Heart right ventricle (tissue), 16 donors: ENCODE measurements at regions not wholly inside any gene's neighbourhood (a gene's known extent, or its start where the extent isn't known, plus 50 kb on each side); places are given as distances from the start of the nearest gene placed in this dataset.

ENCODE experiments used
- ATAC-seq, 8 donors: fragments of 200-7000 bp; cut with Tn5 transposase; one replicate each; pipeline ENCODE4 v1.9.1; 2020; ENCODE audit warnings: mild to moderate bottlenecking in 8 of 8, moderate library complexity in 8 of 8, moderate number of reproducible peaks in 1 of 8
- DNase-seq, 2 donors: peaks; one replicate each; pipeline ENCODE4 v3.0.0-alpha.2; 2020
- H3K27ac ChIP-seq, 10 donors: fragments of 200-600 bp; sonication (generic) in 2 of 10; one replicate each; pipeline versions ENCODE4 v1.5.0 to v1.8.0; 2020 to 2022; ENCODE audit warnings: mild to moderate bottlenecking in 3 of 10
- H3K27me3 ChIP-seq, 7 donors: fragments of 200-600 bp; one replicate each; pipeline ENCODE4 v1.8.0; 2021 to 2022; ENCODE audit warnings: mild to moderate bottlenecking in 2 of 7
- H3K36me3 ChIP-seq, 9 donors: fragments of 200-600 bp; sonication (generic) in 1 of 9; one replicate each; pipeline versions ENCODE4 v1.5.0 to v1.8.0; 2020 to 2022; ENCODE audit warnings: mild to moderate bottlenecking in 2 of 9
- H3K4me1 ChIP-seq, 9 donors: fragments of 200-600 bp; sonication (generic) in 1 of 9; one replicate each; pipeline versions ENCODE4 v1.5.0 to v1.8.0; 2020 to 2022; ENCODE audit warnings: mild to moderate bottlenecking in 4 of 9
- H3K4me3 ChIP-seq, 10 donors: fragments of 200-600 bp; sonication (generic) in 2 of 10; one replicate each; pipeline versions ENCODE4 v1.5.0 to v1.8.0; 2020 to 2022; ENCODE audit warnings: mild to moderate bottlenecking in 7 of 10, moderate library complexity in 2 of 10
- H3K9me3 ChIP-seq, 11 donors: fragments of 200-600 bp in 10 of 11; sonication (generic) in 2 of 11; one replicate each; pipeline versions ENCODE4 v1.5.0 to v1.8.0; 2013 to 2022; ENCODE audit warnings: mild to moderate bottlenecking in 2 of 11, control low read depth in 1 of 11, moderate library complexity in 1 of 11
- WGBS, 2 donors: extraction: QIAGEN DNeasy Blood & Tissue Kit; methylation state at CpG; one replicate each; pipeline ENCODE4 v1.1.7; 2013; ENCODE audit warnings: inconsistent platforms in 1 of 2; 5-methylcytosine and 5-hydroxymethylcytosine counted together
- intact Hi-C, 10 donors: fragments of 100-400 bp; cut with DNase I; formaldehyde crosslinking; loops; one replicate each; pipeline versions ENCODE4 v1.11.1 to v1.14.2; 2022
- TF ChIP-seq, protein P1 (sequence below), 9 donors: fragments of 200-600 bp; sonication (generic) in 2 of 9; IDR thresholded peaks; one replicate each; pipeline versions ENCODE4 v1.5.0 to v1.8.0; 2021 to 2022; ENCODE audit warnings: antibody characterized with exemption in 9 of 9, mild to moderate bottlenecking in 5 of 9, moderate library complexity in 1 of 9
- donor health status: Arrhythmogenic right ventricular cardiomyopathy.
- donor health status: ischemic (EF 13 %, LVEDD 7.1; RV severe dilation, severe dysfunction).
- donor health status: healthy with polysubstance abuse.
- donor health status: DM: no; HTN: yes; CAD: no.
- donor health status: DM: no; HTN: no; CAD: no.
- donor health status: ischemic (EF 25% LVEDD 6.9; RV normal size, moderate dysfunction).
- donor health status: ischemic (EF 25% LVEDD 5.7; RV mildly dilated, moderate dysfunction).
- donor health status: healthy.
- donor health status: DM: yes; HTN: yes; CAD: no.
- donor health status: Ischemic cardiomyopathy.
- donor health status: ischemic (EF 35%, LVEDD 5.7; RV mildly dilated, moderate dysfunction).
- donor health status: nonischemic (EF 11% LVEDD 7.7; RV severe dilation, severe dysfunction).
- donor health status: DM: yes; HTN: yes; CAD: no.
- donor health status: PGD.
- donor health status: ischemic (EF 29% LVEDD 5.4; RV normal size, mild dysfunction).
- donor health status: nonischemic (EF 23%, LVEDD 6.1; RV moderate dilation, normal function).

DNA sequence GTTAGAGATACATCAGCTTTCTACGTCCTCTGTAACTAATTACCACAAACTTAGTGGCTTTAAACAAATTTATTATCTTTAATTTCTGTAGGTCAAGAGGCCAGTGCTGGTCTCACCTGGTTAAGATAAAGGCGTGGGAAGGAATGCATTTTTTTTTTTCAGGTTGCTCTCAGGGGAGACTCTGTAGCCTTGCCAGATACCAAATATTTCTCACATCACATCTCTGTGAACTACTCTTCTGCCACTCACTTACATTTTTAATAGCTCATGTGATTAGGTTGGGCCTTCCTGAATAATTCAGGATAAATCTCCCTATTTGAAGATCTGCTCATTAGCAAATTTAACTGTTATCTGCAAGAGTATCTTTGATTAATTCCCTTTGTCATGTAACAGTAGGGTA lies 214.6 kb downstream of the CBLN2 start:
- intact Hi-C loops, result no loop called here
- no peak overlapping the region for H3K4me3 ChIP-seq
- no peaks in the 10 kb centered on the region for H3K36me3 ChIP-seq
- TF ChIP-seq, protein P1, sequence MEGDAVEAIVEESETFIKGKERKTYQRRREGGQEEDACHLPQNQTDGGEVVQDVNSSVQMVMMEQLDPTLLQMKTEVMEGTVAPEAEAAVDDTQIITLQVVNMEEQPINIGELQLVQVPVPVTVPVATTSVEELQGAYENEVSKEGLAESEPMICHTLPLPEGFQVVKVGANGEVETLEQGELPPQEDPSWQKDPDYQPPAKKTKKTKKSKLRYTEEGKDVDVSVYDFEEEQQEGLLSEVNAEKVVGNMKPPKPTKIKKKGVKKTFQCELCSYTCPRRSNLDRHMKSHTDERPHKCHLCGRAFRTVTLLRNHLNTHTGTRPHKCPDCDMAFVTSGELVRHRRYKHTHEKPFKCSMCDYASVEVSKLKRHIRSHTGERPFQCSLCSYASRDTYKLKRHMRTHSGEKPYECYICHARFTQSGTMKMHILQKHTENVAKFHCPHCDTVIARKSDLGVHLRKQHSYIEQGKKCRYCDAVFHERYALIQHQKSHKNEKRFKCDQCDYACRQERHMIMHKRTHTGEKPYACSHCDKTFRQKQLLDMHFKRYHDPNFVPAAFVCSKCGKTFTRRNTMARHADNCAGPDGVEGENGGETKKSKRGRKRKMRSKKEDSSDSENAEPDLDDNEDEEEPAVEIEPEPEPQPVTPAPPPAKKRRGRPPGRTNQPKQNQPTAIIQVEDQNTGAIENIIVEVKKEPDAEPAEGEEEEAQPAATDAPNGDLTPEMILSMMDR (IDR thresholded peaks at IDR 0.05), result no peak
- H3K27me3 ChIP-seq, result no peaks in the 10 kb centered on the region
- 49 to 53% methylated on average over 2 of the region's 2 CpGs for WGBS, 2 donors
- H3K27ac ChIP-seq, result no peak overlapping the region
- DNase-seq (no peak), ATAC-seq (no peak)
- H3K4me1 ChIP-seq, result no peaks in the 10 kb centered on the region
- peaks cover 0 to 6% (median 0%) of the 10 kb centered on the region in 11 donors for H3K9me3 ChIP-seq

DNA sequence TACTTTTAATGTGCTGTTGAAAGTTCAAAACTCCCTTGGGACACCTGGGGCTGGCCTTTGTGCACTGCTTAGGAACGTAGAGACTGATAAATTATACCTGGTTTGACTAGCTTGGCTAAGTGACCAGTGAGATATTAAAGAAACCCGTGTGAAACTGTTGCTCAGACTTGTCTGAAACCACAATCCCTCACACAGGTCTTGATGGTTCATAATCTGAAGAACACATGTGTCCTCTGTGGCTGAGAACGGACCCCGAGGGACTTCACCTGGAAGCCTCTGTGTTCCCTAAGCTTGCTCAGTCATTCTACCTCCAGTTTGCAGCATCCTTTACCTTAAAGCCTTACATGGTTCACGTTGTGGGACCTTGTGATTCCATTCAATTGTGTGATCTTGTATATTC lies 218.8 kb downstream of the CBLN2 start:
- H3K27ac ChIP-seq, result no peak overlapping the region
- intact Hi-C loops, result no loop called here
- no peaks in the 10 kb centered on the region for H3K4me1 ChIP-seq
- no peaks in the 10 kb centered on the region for H3K36me3 ChIP-seq
- DNase-seq (no peak), ATAC-seq (no peak)
- no peaks in the 10 kb centered on the region for H3K27me3 ChIP-seq
- TF ChIP-seq, protein P1 (IDR thresholded peaks at IDR 0.05), result no peak
- 69 to 78% methylated on average over 5 of the region's 5 CpGs for WGBS, 2 donors
- peaks cover 0 to 6% (median 0%) of the 10 kb centered on the region in 11 donors for H3K9me3 ChIP-seq
- H3K4me3 ChIP-seq, result no peak overlapping the region

DNA sequence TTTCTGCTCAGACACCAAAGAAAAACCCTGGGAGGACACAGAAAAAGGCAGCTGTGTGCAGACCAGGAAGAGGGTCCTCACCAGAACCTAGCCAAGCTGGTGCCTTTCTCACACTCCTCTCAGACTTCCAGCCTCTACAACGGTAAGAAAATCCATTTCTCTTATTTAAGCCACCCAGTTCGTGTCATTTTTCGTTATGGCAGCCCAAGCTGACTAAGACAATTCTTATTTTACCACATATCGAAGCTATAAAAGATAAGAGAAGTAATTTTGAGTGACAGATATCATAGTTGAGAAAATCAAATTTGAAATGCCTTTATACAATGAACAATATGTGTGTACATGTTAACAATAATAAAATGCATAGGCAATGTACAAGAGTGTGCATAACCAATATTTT lies 219.5 kb downstream of the CBLN2 start:
- H3K4me1 ChIP-seq, result no peaks in the 10 kb centered on the region
- intact Hi-C loops, result no loop called here
- no peaks in the 10 kb centered on the region for H3K36me3 ChIP-seq
- DNase-seq (no peak), ATAC-seq (no peak)
- peaks cover 0 to 6% (median 0%) of the 10 kb centered on the region in 11 donors for H3K9me3 ChIP-seq
- WGBS, 2 donors, result 69 to 77% methylated on average over 4 of the region's 4 CpGs
- H3K27me3 ChIP-seq, result no peaks in the 10 kb centered on the region
- TF ChIP-seq, protein P1 (IDR thresholded peaks at IDR 0.05), result no peak
- no peak overlapping the region for H3K4me3 ChIP-seq
- no peak overlapping the region for H3K27ac ChIP-seq

DNA sequence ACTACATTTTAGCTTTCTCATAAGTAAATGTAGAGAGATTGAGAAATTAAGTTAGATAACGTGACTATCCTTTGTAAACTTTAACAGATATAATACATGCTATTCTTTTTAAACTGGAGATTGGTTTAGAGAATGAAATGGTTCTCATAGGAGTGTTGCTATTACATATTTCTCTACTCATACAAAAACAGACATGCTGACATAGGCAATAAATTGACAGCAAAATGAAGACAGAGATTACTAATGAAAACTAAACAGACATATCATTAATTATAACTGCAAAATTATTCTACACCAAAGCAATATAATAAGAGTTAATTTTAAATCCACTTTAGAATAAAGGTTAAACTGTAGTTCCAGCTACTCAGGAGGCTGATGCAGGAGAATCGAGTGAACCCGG lies 227.6 kb downstream of the CBLN2 start:
- Histone ChIP-seq H3K36me3 (no peaks in the 10 kb centered on the region), H3K4me1 (no peaks in the 10 kb centered on the region), H3K4me3 (no peak overlapping the region), H3K27me3 (no peaks in the 10 kb centered on the region), H3K9me3 (peaks cover 0 to 7% (median 0%) of the 10 kb centered on the region in 11 donors), H3K27ac (no peak overlapping the region)
- intact Hi-C loops, result no loop called here
- no peak for DNase-seq
- WGBS, 2 donors, result 77 to 81% methylated on average over 3 of the region's 3 CpGs
- ATAC-seq, result no peak
- TF ChIP-seq, protein P1 (IDR thresholded peaks at IDR 0.05), result no peak
